Peyer's patch (tissue), 4 donors: ENCODE measurements at regions not wholly inside any gene's neighbourhood (a gene's known extent, or its start where the extent isn't known, plus 50 kb on each side); places are given as distances from the start of the nearest gene placed in this dataset.

Source experiments
- POLR2A ChIP-seq, 2 donors: fragments of 450-650 bp; IDR thresholded peaks; one replicate each; pipeline ENCODE4 v1.5.1; 2017; ENCODE audit warnings: antibody characterized with exemption in 2 of 2, mild to moderate bottlenecking in 2 of 2, moderate library complexity in 2 of 2
- TF ChIP-seq, protein P1 (sequence below), 6 experiments: fragments of 450-650 bp in 4 of 6; fragments of 200-600 bp in 2 of 6; sonication (generic) in 1 of 6; IDR thresholded peaks; one replicate each; pipeline ENCODE4 v1.5.1; 2017 to 2019; ENCODE audit warnings: antibody characterized with exemption in 6 of 6, mild to moderate bottlenecking in 3 of 6, moderate library complexity in 1 of 6

DNA sequence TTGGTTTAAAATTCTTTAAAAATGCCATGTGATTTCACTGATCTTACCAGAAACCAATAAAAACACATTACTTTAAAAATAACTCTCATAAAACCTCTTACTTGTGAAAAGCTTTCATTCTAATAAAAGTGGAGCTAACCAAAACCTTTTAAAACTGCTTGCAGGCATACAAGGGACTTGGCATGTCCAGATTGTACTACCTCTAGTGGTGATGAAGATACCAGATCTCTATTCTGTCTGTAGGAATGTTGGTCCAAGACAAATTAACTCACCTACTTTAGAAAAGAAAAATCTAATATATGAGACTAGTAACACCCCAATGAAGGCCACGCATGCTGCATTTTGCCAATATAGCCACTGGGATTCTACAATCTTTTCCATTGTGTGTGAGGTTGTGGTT is 151.0 kb upstream of the SALL1 start:
- TF ChIP-seq, protein P1, sequence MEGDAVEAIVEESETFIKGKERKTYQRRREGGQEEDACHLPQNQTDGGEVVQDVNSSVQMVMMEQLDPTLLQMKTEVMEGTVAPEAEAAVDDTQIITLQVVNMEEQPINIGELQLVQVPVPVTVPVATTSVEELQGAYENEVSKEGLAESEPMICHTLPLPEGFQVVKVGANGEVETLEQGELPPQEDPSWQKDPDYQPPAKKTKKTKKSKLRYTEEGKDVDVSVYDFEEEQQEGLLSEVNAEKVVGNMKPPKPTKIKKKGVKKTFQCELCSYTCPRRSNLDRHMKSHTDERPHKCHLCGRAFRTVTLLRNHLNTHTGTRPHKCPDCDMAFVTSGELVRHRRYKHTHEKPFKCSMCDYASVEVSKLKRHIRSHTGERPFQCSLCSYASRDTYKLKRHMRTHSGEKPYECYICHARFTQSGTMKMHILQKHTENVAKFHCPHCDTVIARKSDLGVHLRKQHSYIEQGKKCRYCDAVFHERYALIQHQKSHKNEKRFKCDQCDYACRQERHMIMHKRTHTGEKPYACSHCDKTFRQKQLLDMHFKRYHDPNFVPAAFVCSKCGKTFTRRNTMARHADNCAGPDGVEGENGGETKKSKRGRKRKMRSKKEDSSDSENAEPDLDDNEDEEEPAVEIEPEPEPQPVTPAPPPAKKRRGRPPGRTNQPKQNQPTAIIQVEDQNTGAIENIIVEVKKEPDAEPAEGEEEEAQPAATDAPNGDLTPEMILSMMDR (IDR thresholded peaks at IDR 0.05) = no peak
- TF ChIP-seq POLR2A (IDR thresholded peaks at IDR 0.05) = no peak
